K562 (cell line): ENCODE measurements at regions not wholly inside any gene's neighbourhood (a gene's known extent, or its start where the extent isn't known, plus 50 kb on each side); places are given as distances from the start of the nearest gene placed in this dataset.

Source experiments
- ATAC-seq: fragments of 200-7000 bp; cut with Tn5 transposase; 3 replicates; pipeline ENCODE4 v1.9.1; 2020; ENCODE audit warnings: moderate library complexity
- BruUV-seq: library from RNA; stranded (reverse); fragments of 400-500 nt; replicated peaks from 2 replicates; lab custom pipeline; 2021; lab: Mats Ljungman, UMichigan
- CTCF ChIA-PET: fragments of 300-600 bp; formaldehyde crosslinking; extraction: SDS; loops from one replicate; lab custom pipeline; 2021; ENCODE audit warnings: low intra/inter-chr PET ratio; lab: Yijun Ruan, JAX
- POLR2A ChIA-PET: fragments of 300-600, 350-650 bp; sonication (Branson Sonifier 250); formaldehyde crosslinking; extraction: SDS; loops from one replicate; lab custom pipeline; 2021; ENCODE audit warnings: antibody characterized with exemption, inconsistent platforms; lab: Yijun Ruan, JAX
- DNase-seq, 4 experiments: peaks; one replicate each; pipeline versions ENCODE4 v3.0.0 to v3.0.0-alpha.2; 2011 to 2018; ENCODE audit warnings: low spot score in 3 of 4, mixed read lengths in 3 of 4; ENCODE audit errors: extremely low read depth in 1 of 4
- FAIRE-seq: peaks from 2 replicates; lab custom pipeline; 2011; peaks lifted over from hg19 to GRCh38; lab: Jason Lieb, UNC
- H2AFZ ChIP-seq: 2 replicates; pipeline ENCODE4 v1.6.0; 2011; ENCODE audit warnings: low read depth, low read length, control low read depth, inconsistent platforms
- H3K27ac ChIP-seq: fragments of 200-600 bp; 3 replicates; pipeline ENCODE4 v1.8.0; 2011; ENCODE audit warnings: low read depth, mild to moderate bottlenecking, control low read depth, inconsistent platforms, low read length, moderate library complexity, mixed read lengths; ENCODE audit errors: extremely low read depth
- H3K27me3 ChIP-seq, 2 experiments: fragments of 300-600 bp in 1 of 2; 2 replicates in 1 of 2; 3 replicates in 1 of 2; pipeline versions ENCODE4 v1.6.0 to v1.8.0; 2011; ENCODE audit warnings: inconsistent platforms in 2 of 2, low read length in 2 of 2, mild to moderate bottlenecking in 1 of 2, mixed read lengths in 1 of 2, moderate library complexity in 1 of 2; ENCODE audit not compliant: control insufficient read depth in 2 of 2, insufficient read depth in 2 of 2
- H3K36me3 ChIP-seq: fragments of 300-600 bp; 3 replicates; pipeline ENCODE4 v1.8.0; 2011; ENCODE audit warnings: mild to moderate bottlenecking, low read length, inconsistent platforms; ENCODE audit not compliant: control insufficient read depth, insufficient read depth
- H3K4me1 ChIP-seq, 2 experiments: fragments of 200-600 bp in 1 of 2; replicated peaks in 1 of 2; 2 replicates in 1 of 2; 3 replicates in 1 of 2; pipeline versions ENCODE4 v1.5.1 to v1.8.0; 2011; ENCODE audit warnings: inconsistent platforms in 2 of 2, low read length in 2 of 2, mild to moderate bottlenecking in 1 of 2, mixed read lengths in 1 of 2, moderate library complexity in 1 of 2; ENCODE audit not compliant: control insufficient read depth in 2 of 2, insufficient read depth in 2 of 2
- H3K4me2 ChIP-seq: 2 replicates; pipeline ENCODE4 v1.6.1; 2011; ENCODE audit warnings: low read length, control low read depth, inconsistent platforms, mixed read lengths; ENCODE audit not compliant: insufficient read depth
- H3K4me3 ChIP-seq: fragments of 200-600 bp; sonication (generic), shearing (Covaris generic); 2 replicates; pipeline ENCODE4 v1.5.1; 2016; ENCODE audit warnings: control low read depth, inconsistent platforms
- H3K79me2 ChIP-seq: fragments of 200-600 bp; 3 replicates; pipeline ENCODE4 v1.8.0; 2011; ENCODE audit warnings: low read length, inconsistent platforms; ENCODE audit not compliant: control insufficient read depth, insufficient read depth
- H3K9ac ChIP-seq, 2 experiments: 2 replicates each; pipeline versions ENCODE4 v1.6.0 to v1.6.1; 2011; ENCODE audit warnings: low read depth in 2 of 2, low read length in 2 of 2, control low read depth in 1 of 2, inconsistent platforms in 1 of 2, mild to moderate bottlenecking in 1 of 2, mixed read lengths in 1 of 2; ENCODE audit not compliant: insufficient read depth in 1 of 2
- H3K9me1 ChIP-seq: one replicate; pipeline ENCODE4 v1.6.0; 2011; ENCODE audit warnings: inconsistent platforms, mild to moderate bottlenecking, low read length, moderate library complexity; ENCODE audit not compliant: control insufficient read depth, insufficient read depth
- H3K9me3 ChIP-seq: replicated peaks from 2 replicates; pipeline ENCODE4 v1.5.1; 2011; ENCODE audit warnings: low read depth, low read length, inconsistent platforms; ENCODE audit not compliant: control insufficient read depth, insufficient read depth
- H4K20me1 ChIP-seq: replicated peaks from 2 replicates; pipeline ENCODE4 v1.6.1; 2011; ENCODE audit warnings: low read length, inconsistent platforms, mixed read lengths; ENCODE audit not compliant: control insufficient read depth, insufficient read depth
- ATF7 ChIP-seq: fragments of 450-650 bp; IDR thresholded peaks from 2 replicates; pipeline ENCODE4 v1.7.1; 2014; ENCODE audit warnings: mild to moderate bottlenecking, moderate library complexity
- CBX3 ChIP-seq, 2 experiments: IDR thresholded peaks; 1 replicate in 1 of 2; 2 replicates in 1 of 2; pipeline ENCODE4 v1.6.1; 2012; ENCODE audit warnings: inconsistent platforms in 2 of 2, low read length in 2 of 2, borderline replicate concordance in 1 of 2, control low read depth in 1 of 2
- CBX8 ChIP-seq: fragments of 200-600 bp; sonication (generic); IDR thresholded peaks from 2 replicates; pipeline ENCODE4 v1.6.1; 2012; ENCODE audit warnings: borderline replicate concordance, mixed run types, low read depth, mild to moderate bottlenecking, moderate library complexity, mixed read lengths, low read length, control low read depth, inconsistent platforms; ENCODE audit not compliant: poor library complexity, severe bottlenecking; ENCODE audit errors: extremely low read depth
- GABPB1 ChIP-seq: sonication (generic); formaldehyde crosslinking; IDR thresholded peaks from 2 replicates; pipeline ENCODE4 v1.8.0; 2022; ENCODE audit warnings: mild to moderate bottlenecking, missing genetic modification reagents
- HDAC2 ChIP-seq: fragments of 450-650 bp; IDR thresholded peaks from 2 replicates; pipeline ENCODE4 v1.6.1; 2016; ENCODE audit warnings: mild to moderate bottlenecking
- MEF2D ChIP-seq: conservative IDR thresholded peaks from 2 replicates; pipeline ENCODE4 v1.6.1; 2016; ENCODE audit warnings: low read depth, missing genetic modification characterization, missing compliant biosample characterization
- MEIS2 ChIP-seq: fragments of 450-650 bp; IDR thresholded peaks from 2 replicates; pipeline ENCODE4 v1.6.1; 2014; ENCODE audit warnings: mild to moderate bottlenecking; ENCODE audit not compliant: partially characterized antibody
- PTRF ChIP-seq: fragments of 450-650 bp; IDR thresholded peaks from 2 replicates; pipeline ENCODE4 v1.6.1; 2016; ENCODE audit warnings: mild to moderate bottlenecking, missing genetic modification characterization, missing compliant biosample characterization
- TAF7 ChIP-seq: fragments of 450-650 bp; IDR thresholded peaks from 2 replicates; pipeline ENCODE4 v1.6.1; 2016; ENCODE audit warnings: missing genetic modification characterization, missing compliant biosample characterization
- ZNF217 ChIP-seq: sonication (generic); formaldehyde crosslinking; IDR thresholded peaks from 2 replicates; pipeline ENCODE4 v1.8.0; 2022; ENCODE audit warnings: mild to moderate bottlenecking, missing genetic modification reagents
- ZNF24 ChIP-seq: fragments of 450-650 bp; IDR thresholded peaks from 2 replicates; pipeline ENCODE4 v1.6.1; 2016
- ZNF408 ChIP-seq: fragments of 250-450 bp; sonication (Bioruptor Pico); IDR thresholded peaks from 2 replicates; pipeline ENCODE4 v1.4.0; 2020; ENCODE audit warnings: low read depth, mild to moderate bottlenecking, moderate library complexity
- ZNF431 ChIP-seq: sonication (generic); formaldehyde crosslinking; IDR thresholded peaks from 2 replicates; pipeline ENCODE4 v1.8.0; 2022; ENCODE audit warnings: mild to moderate bottlenecking, missing genetic modification reagents
- ZNF436 ChIP-seq: fragments of 250-450, 450-650 bp; sonication (Bioruptor Pico); formaldehyde crosslinking; IDR thresholded peaks from 2 replicates; pipeline ENCODE4 v1.7.0; 2020; ENCODE audit warnings: mild to moderate bottlenecking
- WGBS: fragments of 100-300 bp; shearing (Covaris generic); methylation state at CpG from one replicate; pipeline ENCODE4 v1.1.6; 2016; ENCODE audit warnings: low coverage, mixed read lengths; ENCODE audit not compliant: insufficient coverage; ENCODE audit errors: missing lambda C conversion rate; 5-methylcytosine and 5-hydroxymethylcytosine counted together
- in situ Hi-C: fragments of 300-500 bp; cut with MboI; formaldehyde crosslinking; loops from 4 replicates; pipeline ENCODE4 v1.15.0; 2018; ENCODE audit warnings: inconsistent platforms, mixed read lengths
- intact Hi-C: fragments of 100-400 bp; cut with micrococcal nuclease; formaldehyde crosslinking; loops from 2 replicates; pipeline ENCODE4 v1.14.2; 2022
- TF ChIP-seq, protein P1 (sequence below): fragments of 450-650 bp; IDR thresholded peaks from 2 replicates; pipeline ENCODE4 v1.6.1; 2016; ENCODE audit warnings: antibody characterized with exemption
- TF ChIP-seq, protein P2 (sequence below): fragments of 450-650 bp; IDR thresholded peaks from 2 replicates; pipeline ENCODE4 v1.6.1; 2016; ENCODE audit warnings: mild to moderate bottlenecking
- TF ChIP-seq, protein P3 (sequence below): IDR thresholded peaks from 2 replicates; pipeline ENCODE4 v1.6.1; 2016; ENCODE audit warnings: missing genetic modification characterization, missing compliant biosample characterization

DNA sequence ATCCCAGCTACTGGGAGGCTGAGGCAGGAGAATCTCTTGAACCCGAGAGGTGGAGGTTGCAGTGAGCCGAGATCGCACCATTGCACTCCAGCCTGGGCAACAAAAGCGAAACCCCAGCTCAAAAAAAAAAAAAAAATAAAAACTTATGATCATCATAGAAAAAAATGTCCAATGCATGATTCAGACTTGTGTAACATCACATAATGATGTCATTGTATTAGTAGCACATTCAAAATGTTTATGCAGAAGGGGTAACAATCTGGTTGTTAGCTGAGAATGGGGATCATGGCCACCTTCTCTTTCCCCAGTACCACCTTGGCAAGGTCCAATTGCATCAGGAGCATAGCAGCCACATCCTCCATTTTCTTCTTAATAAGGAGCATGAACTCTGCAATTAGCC, 137.6 kb upstream of the MARCKS start:
- BruUV-seq, result no TSS peak

DNA sequence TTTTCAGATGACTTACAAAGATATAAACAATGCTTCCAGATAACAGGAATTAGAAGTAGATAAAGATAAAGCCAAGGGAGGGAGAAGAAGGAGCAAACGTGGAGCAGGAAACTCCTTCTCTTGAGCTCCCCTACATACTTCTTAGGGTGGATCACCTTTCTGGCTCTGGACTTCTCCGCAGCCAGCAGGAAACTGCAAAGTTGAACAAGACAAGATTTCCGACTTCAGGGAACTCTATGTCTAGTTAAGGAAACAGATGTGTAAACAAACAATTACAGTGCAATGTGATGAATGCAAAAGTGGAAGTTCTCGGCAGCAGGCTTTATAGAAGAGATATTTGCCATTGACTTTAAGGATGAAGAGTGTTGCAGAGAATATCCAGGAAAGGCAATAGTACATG, 134.0 kb upstream of the MARCKS start:
- Histone ChIP-seq H4K20me1 (no peaks in the 10 kb centered on the region), H3K4me2 (no peak overlapping the region), H3K9me1 (no peaks in the 10 kb centered on the region), H3K79me2 (no peaks in the 10 kb centered on the region), H2AFZ (no peak overlapping the region), H3K4me3 (no peak overlapping the region), H3K9me3 (no peaks in the 10 kb centered on the region), H3K27ac (no peak overlapping the region), H3K4me1 (no peaks in the 10 kb centered on the region), H3K36me3 (no peaks in the 10 kb centered on the region), H3K27me3 (no peaks in the 10 kb centered on the region), H3K9ac (no peak overlapping the region)
- in situ Hi-C loops (no loop called here), intact Hi-C loops (no loop called here)
- ATAC-seq (no peak), DNase-seq (no peak), FAIRE-seq (no peak)
- ChIA-PET CTCF (no interaction called here), POLR2A (no interaction called here)
- no TSS peak for BruUV-seq
- WGBS, result 0% methylated on average over 4 of the region's 4 CpGs
- TF ChIP-seq, protein P1, sequence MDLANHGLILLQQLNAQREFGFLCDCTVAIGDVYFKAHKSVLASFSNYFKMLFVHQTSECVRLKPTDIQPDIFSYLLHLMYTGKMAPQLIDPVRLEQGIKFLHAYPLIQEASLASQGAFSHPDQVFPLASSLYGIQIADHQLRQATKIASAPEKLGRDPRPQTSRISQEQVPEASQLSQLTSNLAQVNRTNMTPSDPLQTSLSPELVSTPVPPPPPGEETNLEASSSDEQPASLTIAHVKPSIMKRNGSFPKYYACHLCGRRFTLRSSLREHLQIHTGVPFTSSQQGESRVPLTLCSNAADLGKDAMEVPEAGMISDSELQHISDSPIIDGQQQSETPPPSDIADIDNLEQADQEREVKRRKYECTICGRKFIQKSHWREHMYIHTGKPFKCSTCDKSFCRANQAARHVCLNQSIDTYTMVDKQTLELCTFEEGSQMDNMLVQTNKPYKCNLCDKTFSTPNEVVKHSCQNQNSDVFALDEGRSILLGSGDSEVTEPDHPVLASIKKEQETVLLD, result no peak
- TF ChIP-seq, protein P2, sequence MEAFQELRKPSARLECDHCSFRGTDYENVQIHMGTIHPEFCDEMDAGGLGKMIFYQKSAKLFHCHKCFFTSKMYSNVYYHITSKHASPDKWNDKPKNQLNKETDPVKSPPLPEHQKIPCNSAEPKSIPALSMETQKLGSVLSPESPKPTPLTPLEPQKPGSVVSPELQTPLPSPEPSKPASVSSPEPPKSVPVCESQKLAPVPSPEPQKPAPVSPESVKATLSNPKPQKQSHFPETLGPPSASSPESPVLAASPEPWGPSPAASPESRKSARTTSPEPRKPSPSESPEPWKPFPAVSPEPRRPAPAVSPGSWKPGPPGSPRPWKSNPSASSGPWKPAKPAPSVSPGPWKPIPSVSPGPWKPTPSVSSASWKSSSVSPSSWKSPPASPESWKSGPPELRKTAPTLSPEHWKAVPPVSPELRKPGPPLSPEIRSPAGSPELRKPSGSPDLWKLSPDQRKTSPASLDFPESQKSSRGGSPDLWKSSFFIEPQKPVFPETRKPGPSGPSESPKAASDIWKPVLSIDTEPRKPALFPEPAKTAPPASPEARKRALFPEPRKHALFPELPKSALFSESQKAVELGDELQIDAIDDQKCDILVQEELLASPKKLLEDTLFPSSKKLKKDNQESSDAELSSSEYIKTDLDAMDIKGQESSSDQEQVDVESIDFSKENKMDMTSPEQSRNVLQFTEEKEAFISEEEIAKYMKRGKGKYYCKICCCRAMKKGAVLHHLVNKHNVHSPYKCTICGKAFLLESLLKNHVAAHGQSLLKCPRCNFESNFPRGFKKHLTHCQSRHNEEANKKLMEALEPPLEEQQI, result no peak
- TF ChIP-seq PTRF (tag), result no peak
- no peak for TF ChIP-seq ATF7
- TF ChIP-seq ZNF217 (CRISPR knock-in tag), result no peak
- no peak for TF ChIP-seq ZNF436 (CRISPR knock-in tag)
- TF ChIP-seq MEIS2, result no peak
- no peak for TF ChIP-seq ZNF431 (CRISPR knock-in tag)

More for the DNA sequence above, 137.6 kb upstream of the MARCKS start:
- no peak for DNase-seq
- no peak for FAIRE-seq
- Histone ChIP-seq H3K9me1 (no peaks in the 10 kb centered on the region), H3K27ac (no peak overlapping the region), H3K4me2 (no peak overlapping the region), H3K79me2 (no peaks in the 10 kb centered on the region), H3K36me3 (no peaks in the 10 kb centered on the region), H3K9ac (no peak overlapping the region), H4K20me1 (no peaks in the 10 kb centered on the region), H3K4me1 (no peaks in the 10 kb centered on the region), H3K27me3 (no peaks in the 10 kb centered on the region), H2AFZ (no peak overlapping the region), H3K9me3 (no peaks in the 10 kb centered on the region), H3K4me3 (no peak overlapping the region)
- 0% methylated on average over 2 of the region's 4 CpGs for WGBS
- intact Hi-C loops (no loop called here), in situ Hi-C loops (no loop called here)
- no peak for TF ChIP-seq CBX8
- TF ChIP-seq ZNF24, result no peak
- TF ChIP-seq MEF2D (tag), result no peak
- TF ChIP-seq HDAC2, result no peak
- no peak for TF ChIP-seq TAF7 (tag)
- TF ChIP-seq, protein P3, sequence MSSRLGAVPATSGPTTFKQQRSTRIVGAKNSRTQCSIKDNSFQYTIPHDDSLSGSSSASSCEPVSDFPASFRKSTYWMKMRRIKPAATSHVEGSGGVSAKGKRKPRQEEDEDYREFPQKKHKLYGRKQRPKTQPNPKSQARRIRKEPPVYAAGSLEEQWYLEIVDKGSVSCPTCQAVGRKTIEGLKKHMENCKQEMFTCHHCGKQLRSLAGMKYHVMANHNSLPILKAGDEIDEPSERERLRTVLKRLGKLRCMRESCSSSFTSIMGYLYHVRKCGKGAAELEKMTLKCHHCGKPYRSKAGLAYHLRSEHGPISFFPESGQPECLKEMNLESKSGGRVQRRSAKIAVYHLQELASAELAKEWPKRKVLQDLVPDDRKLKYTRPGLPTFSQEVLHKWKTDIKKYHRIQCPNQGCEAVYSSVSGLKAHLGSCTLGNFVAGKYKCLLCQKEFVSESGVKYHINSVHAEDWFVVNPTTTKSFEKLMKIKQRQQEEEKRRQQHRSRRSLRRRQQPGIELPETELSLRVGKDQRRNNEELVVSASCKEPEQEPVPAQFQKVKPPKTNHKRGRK (tag), result no peak
- no peak for TF ChIP-seq GABPB1 (CRISPR knock-in tag)
- no peak for TF ChIP-seq ZNF408
- TF ChIP-seq CBX3 (IDR thresholded peaks at IDR 0.05; ENCODE audit: borderline replicate concordance in 1 of 2, low read length in 2 of 2), result no peak
- ChIA-PET CTCF (no interaction called here), POLR2A (no interaction called here)
- no peak for ATAC-seq
